ENCODE measurements at regions not wholly inside any gene's neighbourhood (a gene's known extent, or its start where the extent isn't known, plus 50 kb on each side); places are given as distances from the start of the nearest gene placed in this dataset.
A peak's percentile ranks its signal among the peaks of the same experiment; 100 is the strongest.
"Not testable (repeated sequence)": the region's sequence is repeated elsewhere in the genome, so short reads cannot be mapped to it uniquely, and the experiment has no call there.

- no peak for DNase-seq
These were observed 75.4 kb upstream of the VPREB1 start for GRCh38 chr22:22168941-22169867.

GRCh38 chr22:22168190-22168940 is 76.2 kb upstream of the VPREB1 start:
- DNase-seq = no peak

GRCh38 chr22:22167791-22168189 is 76.8 kb upstream of the VPREB1 start:
- no peak for DNase-seq

GRCh38 chr22:22166941-22167713 is 77.5 kb upstream of the VPREB1 start:
- DNase-seq = no peak

- DNase-seq = no peak
These were observed 78.5 kb upstream of the VPREB1 start for GRCh38 chr22:22165936-22166710.

GRCh38 chr22:22164541-22165272 is 79.9 kb upstream of the VPREB1 start:
- no peak for DNase-seq

- no peak for DNase-seq
These were observed 82.4 kb upstream of the VPREB1 start for GRCh38 chr22:22161924-22162851.

- DNase-seq = not testable (repeated sequence)
These were observed 83.8 kb upstream of the VPREB1 start for GRCh38 chr22:22160768-22161167.

GRCh38 chr22:22159384-22159783 is 85.2 kb upstream of the VPREB1 start:
- DNase-seq = no peak

- no peak for DNase-seq
These were observed 85.6 kb upstream of the VPREB1 start for GRCh38 chr22:22158965-22159364.

GRCh38 chr22:22158207-22158816 is 86.3 kb upstream of the VPREB1 start:
- DNase-seq = no peak

- DNase-seq = no peak
These were observed 87.2 kb upstream of the VPREB1 start for GRCh38 chr22:22157348-22157725.

- peak in 15 of 56 donors; percentile 0 to 39 (median 3) for DNase-seq
These were observed 87.8 kb upstream of the VPREB1 start for GRCh38 chr22:22156716-22157347.

- DNase-seq = no peak
These were observed 88.3 kb upstream of the VPREB1 start for GRCh38 chr22:22156348-22156715.

- no peak for DNase-seq
These were observed 89.0 kb upstream of the VPREB1 start for GRCh38 chr22:22155607-22156006.

GRCh38 chr22:22155146-22155545 is 89.4 kb upstream of the VPREB1 start:
- DNase-seq = no peak

GRCh38 chr22:22154040-22154439 is 90.5 kb upstream of the VPREB1 start:
- DNase-seq = no peak

- DNase-seq = no peak
These were observed 93.3 kb upstream of the VPREB1 start for GRCh38 chr22:22151308-22151707.

All from amygdala (tissue), 56 donors.